ENCODE measurements at regions not wholly inside any gene's neighbourhood (a gene's known extent, or its start where the extent isn't known, plus 50 kb on each side); places are given as distances from the start of the nearest gene placed in this dataset.
"Not testable (repeated sequence)": the region's sequence is repeated elsewhere in the genome, so short reads cannot be mapped to it uniquely, and the experiment has no call there.

DNA sequence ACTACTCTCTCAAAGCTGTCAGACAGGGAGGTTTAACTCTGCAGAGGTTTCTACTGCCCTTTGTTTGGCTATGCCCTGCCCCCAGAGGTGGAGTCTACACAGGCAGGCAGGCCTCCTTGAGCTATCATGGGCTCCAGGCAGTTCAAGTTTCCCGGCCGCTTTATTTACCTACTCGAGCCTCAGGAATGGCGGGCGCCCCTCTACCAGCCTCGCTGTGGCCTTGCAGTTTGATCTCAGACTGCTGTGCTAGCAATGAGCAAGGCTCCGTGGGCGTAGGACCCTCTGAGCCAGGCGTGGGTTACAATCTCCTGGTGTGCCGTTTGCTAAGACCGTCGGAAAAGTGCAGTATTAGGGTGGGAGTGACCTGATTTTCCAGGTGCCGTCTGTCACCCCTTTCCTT, 124.3 kb downstream of the PTCHD1 start:
- not testable (repeated sequence) for DNase-seq

DNA sequence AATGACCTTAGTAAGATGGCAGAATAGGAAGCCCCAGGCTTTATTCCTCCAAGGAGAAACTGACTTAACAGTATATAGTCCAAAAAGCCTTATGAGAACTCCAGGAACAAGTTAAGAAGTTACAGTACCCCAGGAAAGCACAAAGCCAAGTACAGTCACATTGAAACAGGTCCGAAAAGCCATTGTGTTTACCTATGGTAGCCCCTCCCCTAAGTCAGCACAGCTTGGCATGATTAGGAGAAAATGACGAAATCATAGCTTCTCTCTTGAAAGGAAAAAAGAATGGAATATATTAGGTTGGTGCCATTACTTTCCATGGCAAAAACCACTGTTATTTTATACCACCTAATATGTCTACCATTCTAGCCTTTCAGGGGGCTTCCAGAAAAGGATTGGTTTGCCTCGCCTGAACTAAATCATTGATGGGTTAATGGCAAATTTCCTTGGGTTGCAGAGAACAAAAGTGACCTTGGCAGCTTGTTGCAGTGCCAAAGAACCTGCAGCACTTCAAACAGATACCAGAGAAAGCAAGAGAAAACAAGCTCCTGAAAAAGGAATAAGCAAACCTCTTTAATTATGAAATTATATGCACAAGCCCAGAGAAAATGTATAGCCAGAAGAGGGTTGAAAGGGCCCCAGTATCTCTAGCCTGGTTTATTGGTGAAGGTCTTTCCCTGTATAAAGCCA, 130.6 kb downstream of the PTCHD1 start:
- DNase-seq = no peak

DNA sequence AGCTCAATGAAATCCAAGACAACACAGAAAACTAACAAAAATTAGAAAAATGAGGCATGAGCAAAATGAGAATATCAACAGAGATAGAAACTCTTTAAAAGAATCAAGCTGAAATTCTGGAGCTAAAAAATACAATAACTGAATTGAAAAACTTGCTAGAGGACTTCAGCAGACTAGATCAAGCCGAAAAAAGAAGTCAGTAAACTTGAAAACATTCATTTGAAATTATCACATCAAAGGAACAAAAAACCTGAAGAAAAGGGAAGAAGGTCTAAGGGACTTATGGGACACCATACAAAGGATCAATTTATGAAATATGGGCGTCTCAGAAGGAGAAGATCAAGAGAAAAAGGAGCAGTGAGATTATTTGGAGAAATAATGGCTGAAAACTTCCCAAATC, 131.3 kb downstream of the PTCHD1 start:
- DNase-seq = no peak

DNA sequence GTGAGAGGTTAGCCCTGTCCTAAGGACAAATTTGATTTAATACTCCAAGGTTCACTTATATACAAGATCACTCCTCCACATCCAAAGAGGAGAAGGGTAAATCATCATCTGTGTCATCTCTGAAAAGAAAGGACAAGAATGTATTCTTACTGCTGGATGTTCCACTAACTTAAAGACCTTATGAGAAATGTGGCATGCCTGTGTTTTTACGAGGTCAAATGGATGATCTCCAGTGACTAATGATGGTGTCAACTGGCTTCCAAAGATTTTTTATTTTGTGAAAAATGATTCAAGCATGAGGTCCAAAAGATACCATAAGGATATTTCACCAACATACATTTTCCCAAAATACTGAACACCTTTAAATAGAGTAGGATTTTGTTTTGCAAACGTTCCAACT, 143.4 kb downstream of the PTCHD1 start:
- no peak for DNase-seq

DNA sequence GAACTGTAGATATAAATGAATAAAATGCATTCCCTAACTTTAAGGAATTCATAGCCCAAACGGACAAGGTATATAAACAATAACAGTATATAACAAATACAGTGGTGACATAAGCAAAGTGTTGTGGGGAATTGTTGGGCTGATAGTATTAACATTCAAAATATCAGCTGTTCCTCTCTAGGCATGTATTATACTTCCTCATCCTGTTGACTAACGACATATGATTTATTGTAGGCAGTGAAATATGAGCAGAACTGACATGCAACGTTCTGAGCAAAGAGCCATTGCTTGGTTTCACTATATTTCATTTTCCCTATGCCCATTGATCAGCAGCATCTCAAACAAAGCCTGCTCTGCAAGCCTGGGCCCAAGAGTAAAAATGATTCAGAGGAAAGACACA, 143.9 kb downstream of the PTCHD1 start:
- DNase-seq = no peak

DNA sequence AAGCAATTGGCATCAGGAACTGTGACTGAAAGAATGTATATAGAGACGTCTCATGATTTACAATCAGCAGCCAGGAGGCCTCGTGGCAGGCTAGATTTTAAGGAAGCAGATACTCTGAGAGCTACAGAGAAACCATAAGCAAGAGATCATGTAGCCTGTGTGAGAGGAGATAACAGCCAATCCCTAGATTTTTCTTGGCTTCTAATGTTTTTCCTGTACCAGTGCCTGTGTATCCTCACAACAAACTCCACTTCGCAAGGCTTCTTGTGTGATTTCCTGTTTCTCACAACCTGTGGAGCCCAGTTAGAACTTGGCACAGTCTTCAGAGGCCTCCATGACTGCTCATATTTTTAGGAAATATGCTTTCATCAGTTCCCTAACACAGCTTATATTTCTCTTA, 147.9 kb downstream of the PTCHD1 start:
- DNase-seq = no peak

DNA sequence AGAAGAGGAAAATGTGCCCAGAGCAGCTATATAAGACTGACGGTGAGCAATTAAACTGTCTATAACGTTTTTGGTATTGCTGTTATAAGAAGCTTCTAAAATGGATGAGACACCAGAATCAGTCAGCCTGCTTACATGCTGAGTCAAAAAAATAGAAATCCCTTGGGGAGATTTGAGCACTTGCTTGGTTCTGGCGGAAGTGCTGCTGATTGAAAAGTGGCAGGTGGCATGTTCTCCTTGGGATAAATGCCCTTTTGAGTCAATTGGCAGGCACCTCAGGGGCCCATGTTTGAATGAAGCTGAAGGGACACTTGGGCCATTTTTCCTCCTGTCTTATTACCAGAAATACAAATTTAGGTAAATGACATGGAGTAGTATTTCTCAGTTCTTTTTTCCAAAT, 148.7 kb downstream of the PTCHD1 start:
- no peak for DNase-seq

DNA sequence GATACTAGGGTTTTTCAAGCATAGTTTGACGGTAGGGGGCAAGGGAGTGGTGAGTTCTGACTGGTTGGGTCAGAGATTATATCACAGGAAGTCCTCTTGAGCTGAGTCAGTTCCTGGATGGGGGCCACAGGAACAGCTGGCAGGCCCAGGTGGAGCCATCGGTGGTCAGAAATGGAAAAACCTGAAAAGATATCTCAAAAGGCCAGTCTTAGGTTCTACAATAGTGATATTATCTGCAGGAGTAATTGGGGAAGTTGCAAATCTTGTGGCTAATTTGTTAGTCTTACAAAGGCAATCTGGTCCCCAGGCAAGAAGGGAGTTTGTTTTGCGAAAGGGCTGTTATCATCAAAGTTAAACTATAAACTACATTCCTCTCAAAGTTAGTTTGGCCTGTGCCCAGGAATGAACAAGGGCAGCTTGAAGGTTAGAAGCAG, 159.3 kb downstream of the PTCHD1 start:
- peak; percentile 17 to 32 for DNase-seq

DNA sequence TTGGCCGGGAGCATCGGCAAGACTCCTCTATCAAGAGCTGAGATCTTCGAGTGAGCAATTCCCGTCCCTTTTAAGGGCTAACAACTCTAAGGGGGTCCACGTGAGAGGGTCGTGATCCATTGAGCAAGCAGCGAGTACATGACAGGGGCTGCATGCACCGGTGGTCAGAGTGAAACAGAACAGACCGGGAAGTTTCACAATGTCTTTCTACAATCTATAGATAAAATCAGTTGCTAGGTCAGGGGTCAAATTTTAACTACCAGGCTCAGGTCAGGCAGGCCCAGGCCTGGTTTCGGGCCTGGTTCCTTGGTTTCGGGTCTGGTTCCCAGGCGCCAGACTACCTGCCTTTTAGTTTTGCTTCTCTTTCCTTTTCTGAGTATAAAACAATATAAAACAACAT, 160.1 kb downstream of the PTCHD1 start:
- DNase-seq = no peak

DNA sequence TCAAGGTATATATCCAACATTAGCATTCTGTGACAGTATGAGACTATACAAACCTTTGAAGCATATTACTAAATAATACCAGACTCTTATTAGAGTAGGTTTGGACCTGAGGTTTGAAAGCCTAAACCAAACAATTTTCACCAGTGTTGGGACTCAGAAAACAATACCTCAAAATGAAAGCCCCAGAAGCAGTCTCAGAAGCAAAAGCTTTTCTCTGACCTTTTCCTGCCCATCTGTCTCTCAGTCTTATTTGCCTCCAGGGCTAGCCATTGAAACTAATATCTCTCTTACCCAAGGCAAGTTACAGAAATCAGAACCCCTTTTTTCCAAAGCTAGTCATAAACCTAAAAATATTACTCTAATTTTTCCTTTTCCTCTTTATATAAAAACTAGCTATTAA, 163.3 kb downstream of the PTCHD1 start:
- DNase-seq = no peak

DNA sequence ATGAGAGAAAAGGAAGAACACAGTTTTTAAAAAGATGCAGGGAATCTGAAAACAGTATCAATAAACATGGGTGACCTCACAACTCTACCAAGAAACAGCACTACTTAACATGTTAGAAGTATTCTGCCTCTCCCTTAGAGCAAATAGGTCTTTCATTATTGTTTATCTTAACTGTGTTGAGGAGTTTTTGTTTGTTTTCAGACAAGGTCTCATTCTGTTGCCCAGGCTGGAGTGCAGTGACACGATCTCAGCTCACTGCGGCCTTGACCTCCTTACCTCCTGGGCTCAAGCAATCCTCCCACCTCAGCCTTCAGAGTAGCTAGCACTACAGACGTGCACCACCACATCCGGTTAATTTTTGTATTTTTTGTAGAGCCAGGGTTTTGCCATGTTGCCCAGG, 165.3 kb upstream of the PRDX4 start:
- DNase-seq = no peak

DNA sequence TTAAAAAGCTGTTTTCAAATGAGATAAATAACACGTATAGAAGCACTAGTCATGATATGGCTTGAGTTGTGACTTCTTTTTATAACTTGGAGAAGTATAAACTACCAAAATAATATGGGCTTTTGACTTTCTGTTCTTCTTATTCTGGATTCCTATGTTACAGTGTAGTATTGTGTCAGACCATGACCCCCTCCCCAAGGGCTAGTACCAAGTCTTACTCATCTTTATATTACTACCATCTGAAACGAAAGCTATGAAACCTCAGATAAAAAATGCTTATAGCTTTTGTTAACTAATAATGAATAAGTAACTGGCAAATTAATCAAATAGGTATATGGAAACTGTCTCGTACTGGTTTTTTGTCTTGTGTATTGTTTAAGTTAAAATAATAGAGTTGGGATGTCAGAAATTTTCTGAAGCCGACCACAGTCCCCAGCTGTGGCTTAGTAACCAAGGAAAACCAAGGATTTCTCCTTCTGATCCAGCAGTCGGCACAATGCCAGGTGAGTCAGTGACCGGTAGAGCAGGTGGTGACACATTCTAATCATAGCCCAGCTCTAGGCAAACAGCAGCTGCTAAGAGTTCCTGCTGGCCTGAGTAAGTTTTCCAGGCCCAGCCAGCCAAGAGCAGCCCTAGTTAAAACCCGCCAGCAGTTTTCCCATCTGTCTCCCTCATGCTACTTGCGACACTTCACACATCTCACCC, 163.3 kb upstream of the PRDX4 start:
- no peak for DNase-seq

DNA sequence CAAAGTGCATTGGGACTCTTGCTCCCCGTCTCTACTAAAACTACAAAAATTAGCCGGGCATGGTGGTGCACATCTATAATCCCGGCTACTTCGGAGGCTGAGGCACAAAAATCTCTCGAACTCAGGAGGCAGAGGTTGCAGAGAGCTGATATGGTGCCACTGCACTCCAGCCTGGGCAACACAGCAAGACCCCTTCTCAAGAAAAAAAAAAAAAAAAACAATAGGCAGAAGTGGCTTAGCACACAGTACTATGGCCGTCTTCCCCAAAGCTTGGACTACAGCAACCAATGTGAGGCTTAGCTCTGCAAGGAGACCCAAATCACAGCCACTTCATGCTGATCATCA, 162.8 kb upstream of the PRDX4 start:
- DNase-seq = no peak

DNA sequence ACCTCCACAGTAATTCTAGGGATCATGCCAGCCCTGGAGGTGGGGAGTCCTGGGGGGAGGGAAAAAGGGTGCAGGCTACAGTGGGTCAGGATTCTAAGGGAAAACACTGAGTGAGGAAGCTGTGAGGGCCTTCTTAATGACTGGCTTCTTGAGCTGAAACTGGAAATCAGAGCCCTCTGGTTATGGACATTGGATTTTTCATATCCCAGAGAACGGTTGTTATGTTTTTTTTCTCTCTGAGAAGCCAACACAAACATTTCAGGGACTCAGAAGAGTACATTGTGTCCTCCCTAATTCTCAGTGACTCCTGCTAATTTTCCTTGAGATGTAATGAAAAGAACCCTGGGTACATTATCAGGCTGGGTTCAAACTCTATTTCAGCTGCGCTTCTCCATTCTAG, 162.4 kb upstream of the PRDX4 start:
- no peak for DNase-seq

DNA sequence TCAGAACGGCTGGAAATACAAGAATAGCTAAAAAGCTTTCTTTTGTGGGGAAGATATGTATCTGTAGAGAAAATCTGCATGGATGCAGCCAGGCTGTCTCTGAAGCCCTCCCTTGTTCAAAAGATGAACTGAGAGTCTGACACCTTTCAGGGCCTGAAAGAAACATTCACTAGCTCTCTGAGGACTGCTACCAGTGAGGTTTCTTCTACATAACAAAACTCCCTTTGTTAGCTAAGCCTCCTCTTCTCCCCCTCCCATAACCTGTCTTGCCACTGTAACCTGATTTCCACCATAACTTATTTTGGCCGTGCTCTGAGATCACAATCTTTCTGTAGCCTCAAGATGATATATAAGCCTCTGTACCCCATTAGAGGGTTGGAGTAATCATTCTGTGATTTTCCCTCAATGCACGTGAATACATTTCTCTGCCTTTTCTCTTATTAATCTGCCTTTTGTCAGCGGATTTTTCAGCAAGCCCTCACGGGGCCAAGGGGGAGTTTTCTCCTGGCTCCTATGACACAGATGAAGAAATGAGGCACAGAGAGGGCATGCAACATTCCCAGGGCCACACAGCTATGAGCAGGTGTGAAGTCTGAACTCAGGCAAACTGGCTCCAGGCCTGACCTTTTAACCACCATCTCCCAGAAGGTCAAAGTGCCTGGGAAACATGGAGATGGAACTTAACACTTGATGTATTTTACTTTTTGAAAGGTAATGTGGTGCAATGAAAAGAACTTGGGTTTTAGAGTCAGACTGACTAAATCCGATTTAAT, 161.6 kb upstream of the PRDX4 start:
- no peak for DNase-seq

DNA sequence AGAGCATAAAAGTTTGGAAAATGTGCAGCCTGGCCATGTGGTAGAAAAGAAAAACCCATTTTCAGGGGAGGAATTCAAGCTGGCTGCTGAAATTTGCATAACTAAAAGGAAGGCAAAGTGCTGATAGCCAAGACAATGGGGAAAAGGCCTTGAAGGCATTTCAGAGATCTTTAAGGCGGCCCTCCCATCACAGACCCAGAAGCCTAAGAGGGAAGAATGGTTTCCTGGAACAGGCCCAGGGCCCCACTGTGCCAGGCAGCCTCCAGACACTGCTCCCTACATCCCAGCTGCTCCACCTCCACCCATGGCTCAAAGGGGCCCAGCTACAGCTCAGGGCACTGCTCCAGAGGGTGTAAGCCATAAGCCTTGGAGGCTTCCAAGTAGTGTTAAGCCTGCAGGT, 158.0 kb upstream of the PRDX4 start:
- no peak for DNase-seq

DNA sequence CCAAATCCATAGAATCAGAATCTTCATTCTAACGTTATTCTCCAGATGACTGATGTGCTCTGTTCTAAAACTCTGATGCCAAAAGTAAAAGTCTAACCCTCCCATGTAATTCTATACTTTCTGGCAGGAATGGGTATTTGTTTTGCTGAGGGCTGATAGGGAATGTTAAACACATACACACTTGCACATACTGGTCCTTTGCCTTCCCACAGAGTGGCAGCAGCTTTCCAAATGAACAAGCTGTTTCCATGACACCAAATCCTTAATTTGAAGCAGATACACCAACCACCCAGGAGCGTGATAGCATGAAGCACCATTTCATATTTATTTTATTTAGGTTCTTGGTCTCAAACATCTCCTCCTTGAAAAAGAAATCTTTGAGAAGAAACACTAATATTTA, 155.5 kb upstream of the PRDX4 start:
- no peak for DNase-seq

DNA sequence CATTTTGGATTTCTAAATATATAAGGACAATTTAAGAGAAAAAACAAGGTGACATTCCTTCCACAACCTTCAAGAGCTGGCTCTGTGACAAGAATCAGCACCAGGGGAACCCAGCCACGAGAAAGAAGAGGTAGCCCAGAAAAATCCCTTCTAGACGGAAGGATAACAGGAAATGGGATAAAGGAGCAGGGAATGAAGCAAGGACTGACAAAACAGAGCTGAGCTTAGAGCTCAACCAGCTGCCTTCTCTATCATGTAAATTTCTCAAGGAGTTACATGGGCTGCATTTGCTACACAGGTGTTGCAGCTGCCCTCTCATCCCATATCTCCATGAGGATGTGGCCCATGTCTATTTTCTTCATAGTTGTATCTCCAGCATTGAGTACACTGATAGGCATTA, 154.2 kb upstream of the PRDX4 start:
- DNase-seq = no peak

DNA sequence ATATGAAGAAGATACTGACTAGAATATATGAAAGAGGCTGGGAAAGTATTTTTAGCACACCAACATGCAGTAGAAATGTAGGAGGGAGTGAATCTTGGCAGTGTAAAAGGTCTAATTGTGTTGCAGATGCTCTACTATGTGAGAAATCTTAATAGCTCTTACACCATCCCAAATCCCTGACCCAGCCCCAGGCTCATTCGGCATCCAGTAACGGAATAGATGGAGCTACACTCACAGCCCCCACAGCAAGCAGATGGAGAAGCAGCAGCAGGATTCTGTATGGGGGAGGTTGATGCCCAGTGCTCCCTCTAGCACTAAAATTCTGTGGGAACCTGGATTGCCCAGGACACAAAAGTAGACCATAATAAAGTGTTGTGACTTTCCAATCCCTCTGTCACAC, 153.2 kb upstream of the PRDX4 start:
- no peak for DNase-seq

DNA sequence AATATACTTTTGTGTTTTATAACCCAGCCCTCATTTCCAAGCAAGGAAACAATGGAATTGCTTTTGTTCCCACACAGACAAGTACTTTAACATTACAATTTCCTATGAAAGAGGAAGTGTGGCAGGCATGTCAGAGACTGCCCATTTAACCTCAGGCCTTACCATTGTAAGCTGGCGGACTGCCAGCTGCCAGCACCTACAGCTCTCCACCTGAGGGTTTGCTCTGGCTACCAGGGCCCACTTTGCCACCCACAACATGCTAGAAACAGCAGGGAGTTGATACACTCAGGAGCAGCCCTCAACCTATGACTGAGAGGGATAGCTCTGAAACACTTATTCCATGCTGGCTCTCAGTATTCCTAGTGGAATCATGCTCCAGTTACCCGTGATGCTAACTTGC, 152.3 kb upstream of the PRDX4 start:
- peak in 1 of 2 experiments; percentile 0 for DNase-seq

DNA sequence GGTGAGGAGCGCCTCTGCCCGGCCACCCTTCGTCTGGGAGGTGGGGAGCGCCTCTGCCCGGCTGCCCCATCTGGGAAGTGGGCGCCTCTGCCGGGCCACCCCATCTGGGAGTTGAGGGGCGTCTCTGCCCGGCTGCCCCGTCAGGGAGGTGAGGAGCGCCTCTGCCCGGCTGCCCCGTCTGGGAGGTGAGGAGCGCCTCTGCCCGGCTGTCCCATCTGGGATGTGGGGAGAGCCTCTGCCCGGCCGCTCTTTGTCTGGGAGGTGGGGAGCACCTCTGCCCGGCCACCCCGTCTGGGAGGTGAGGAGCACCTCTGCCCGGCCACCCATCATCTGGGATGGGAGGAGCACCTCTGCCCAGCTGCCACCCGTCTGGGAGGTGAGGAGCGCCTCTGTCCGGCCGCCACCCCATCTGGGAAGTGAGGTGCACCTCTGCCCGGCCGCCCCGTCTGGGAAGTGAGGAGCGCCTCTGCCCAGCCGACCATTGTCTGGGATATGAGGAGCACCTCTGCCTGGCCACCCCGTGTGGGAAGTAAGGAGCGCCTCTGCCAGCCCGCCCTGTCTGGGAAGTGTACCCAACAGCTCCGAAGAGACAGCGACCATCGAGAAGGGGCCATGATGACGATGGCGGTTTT, 144.2 kb upstream of the PRDX4 start:
- DNase-seq = not testable (repeated sequence)

DNA sequence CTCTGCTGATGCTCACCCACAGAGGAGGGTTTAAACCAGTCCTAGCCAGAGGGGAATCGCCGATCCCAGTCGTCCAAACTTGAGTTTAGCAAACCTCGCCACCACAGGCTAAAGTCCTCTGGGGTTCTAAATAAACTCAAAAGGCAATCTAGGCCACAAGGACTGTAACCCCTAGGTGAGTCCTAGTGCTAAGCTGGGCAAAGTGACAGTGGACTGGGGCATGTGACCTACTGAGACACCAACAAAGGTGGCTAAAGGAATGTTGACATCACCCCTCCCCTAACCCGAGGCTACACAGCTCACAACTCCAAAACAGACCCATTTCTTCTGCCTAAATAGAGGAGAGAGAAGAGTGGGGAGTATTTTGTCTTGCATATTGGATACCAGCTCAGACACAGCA, 142.8 kb upstream of the PRDX4 start:
- no peak for DNase-seq

DNA sequence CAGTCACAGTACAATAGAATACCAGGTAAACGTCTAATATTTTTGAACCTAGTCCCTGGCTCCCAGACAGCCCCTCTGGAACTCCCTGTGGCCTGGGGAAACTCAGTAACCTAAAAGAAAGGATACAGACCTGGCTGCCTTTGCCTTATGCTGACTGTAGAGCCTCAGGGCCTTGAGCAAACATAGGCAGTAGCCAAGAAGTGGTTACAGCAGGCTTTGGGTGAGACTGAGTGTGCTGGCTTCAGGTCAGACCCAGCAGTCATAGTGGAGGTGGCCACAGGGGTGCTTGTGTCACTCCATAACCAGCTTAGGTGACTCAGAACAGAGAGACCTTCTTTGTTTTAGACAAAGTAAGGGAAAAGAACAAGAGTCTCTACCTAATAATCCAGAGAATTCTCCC, 141.8 kb upstream of the PRDX4 start:
- no peak for DNase-seq

DNA sequence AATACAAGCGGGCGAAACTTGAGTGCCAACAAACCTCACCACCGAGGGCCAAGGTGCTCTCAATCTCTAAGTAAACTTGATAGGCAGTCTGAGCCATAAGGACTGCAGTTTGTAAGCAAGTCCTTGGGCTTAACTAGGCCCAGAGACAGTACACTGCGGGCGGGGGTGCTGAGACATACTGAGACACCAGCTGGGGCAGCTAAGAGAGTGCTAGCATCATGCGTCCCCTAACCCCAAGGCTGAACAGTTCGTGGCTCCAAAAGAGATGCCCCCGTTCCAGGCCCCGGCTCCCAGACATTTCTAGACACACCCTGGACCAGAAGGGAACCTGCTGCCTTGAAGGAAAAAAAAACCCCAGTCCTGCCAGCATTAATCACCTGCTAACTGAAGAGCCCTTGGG, 126.8 kb upstream of the PRDX4 start:
- DNase-seq = no peak

Measured in Kasumi-1 (cell line).